IPS-15b (cell line): ENCODE measurements at regions not wholly inside any gene's neighbourhood (a gene's known extent, or its start where the extent isn't known, plus 50 kb on each side); places are given as distances from the start of the nearest gene placed in this dataset.
"Not testable (repeated sequence)": the region's sequence is repeated elsewhere in the genome, so short reads cannot be mapped to it uniquely, and the experiment has no call there.

Experiments
- H3K27me3 ChIP-seq: one replicate; pipeline ENCODE4 v1.6.1; 2013; ENCODE audit warnings: low read length; ENCODE audit not compliant: control insufficient read depth, insufficient read depth
- H3K36me3 ChIP-seq: one replicate; pipeline ENCODE4 v1.6.1; 2013; ENCODE audit warnings: low read length; ENCODE audit not compliant: control insufficient read depth, insufficient read depth
- H3K4me1 ChIP-seq: one replicate; pipeline ENCODE4 v1.6.1; 2013; ENCODE audit warnings: mild to moderate bottlenecking, low read length; ENCODE audit not compliant: control insufficient read depth, insufficient read depth
- H3K4me3 ChIP-seq: one replicate; pipeline ENCODE4 v1.5.1; 2013; ENCODE audit warnings: low read depth, low read length
- H3K9ac ChIP-seq: one replicate; pipeline ENCODE4 v1.6.1; 2013; ENCODE audit warnings: low read depth, mild to moderate bottlenecking, low read length
- H3K9me3 ChIP-seq: one replicate; pipeline ENCODE4 v1.6.1; 2013; ENCODE audit warnings: mild to moderate bottlenecking, low read length; ENCODE audit not compliant: control insufficient read depth, insufficient read depth

DNA sequence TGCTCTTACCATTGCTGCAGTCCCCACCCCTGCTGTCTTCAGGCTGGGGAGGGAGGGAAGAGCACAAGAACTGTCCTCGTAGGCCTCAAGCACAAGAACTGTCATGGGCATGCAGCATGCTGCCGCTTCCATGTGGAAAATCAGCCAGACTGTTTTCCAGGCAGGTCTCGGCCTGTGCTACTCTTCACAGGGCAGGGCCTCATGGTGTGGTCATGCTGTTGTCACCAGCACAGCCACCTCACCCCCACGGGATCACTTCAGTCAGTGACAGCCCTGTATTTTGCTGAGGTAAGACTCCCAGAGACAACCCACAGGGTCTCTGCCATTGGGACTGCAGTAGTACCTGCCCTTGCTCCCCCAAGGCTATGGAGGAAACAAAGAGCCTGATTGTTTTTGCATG, 205.3 kb downstream of the NAP1L3 start:
- Histone ChIP-seq H3K9me3 (no peaks in the 10 kb centered on the region), H3K27me3 (no peaks in the 10 kb centered on the region), H3K9ac (no peak overlapping the region)

DNA sequence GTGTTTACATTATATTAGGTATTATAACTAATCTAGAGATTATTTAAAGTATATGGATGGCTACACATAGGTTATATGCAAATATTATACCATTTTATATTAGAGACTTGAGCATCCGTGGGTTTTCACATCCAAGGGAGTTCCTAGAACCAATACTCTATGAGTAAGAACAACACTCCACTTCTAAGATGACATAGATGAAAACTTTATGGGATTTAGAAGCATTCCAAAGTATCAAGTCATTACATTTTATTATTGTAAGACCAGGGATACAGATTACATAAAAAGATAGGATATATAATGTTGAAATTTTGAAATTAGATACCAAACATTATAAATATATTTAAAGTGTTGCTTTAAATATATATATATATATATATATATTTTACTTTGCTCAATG, 207.0 kb downstream of the NAP1L3 start:
- Histone ChIP-seq H3K36me3 (no peaks in the 10 kb centered on the region), H3K9ac (no peak overlapping the region), H3K9me3 (no peaks in the 10 kb centered on the region), H3K27me3 (no peaks in the 10 kb centered on the region), H3K4me3 (no peak overlapping the region), H3K4me1 (no peaks in the 10 kb centered on the region)

More for the DNA sequence above, 205.3 kb downstream of the NAP1L3 start:
- H3K4me3 ChIP-seq: no peak overlapping the region
- no peaks in the 10 kb centered on the region for H3K4me1 ChIP-seq
- H3K36me3 ChIP-seq: no peaks in the 10 kb centered on the region

DNA sequence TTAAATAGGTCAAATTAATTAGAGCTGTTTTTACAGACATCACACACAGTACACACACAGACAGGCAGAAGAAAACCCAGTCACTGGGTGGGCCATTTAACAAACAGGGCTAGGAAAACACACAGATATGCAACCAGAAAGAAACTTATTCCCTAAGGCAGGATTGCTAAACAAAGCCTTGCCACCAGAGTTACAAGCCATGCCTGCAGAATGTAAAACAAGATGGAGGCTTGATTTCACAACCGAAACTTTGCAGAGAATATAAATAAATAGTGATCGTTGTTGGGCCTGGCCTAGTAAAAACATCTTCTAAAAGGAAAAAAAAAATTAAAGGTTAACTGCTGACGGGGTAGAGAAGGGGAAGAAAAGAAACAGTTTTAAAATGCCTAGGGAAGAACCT, 212.3 kb downstream of the NAP1L3 start:
- Histone ChIP-seq H3K4me3 (no peak overlapping the region), H3K27me3 (no peaks in the 10 kb centered on the region), H3K9me3 (no peaks in the 10 kb centered on the region), H3K9ac (no peak overlapping the region), H3K36me3 (no peaks in the 10 kb centered on the region), H3K4me1 (no peaks in the 10 kb centered on the region)

DNA sequence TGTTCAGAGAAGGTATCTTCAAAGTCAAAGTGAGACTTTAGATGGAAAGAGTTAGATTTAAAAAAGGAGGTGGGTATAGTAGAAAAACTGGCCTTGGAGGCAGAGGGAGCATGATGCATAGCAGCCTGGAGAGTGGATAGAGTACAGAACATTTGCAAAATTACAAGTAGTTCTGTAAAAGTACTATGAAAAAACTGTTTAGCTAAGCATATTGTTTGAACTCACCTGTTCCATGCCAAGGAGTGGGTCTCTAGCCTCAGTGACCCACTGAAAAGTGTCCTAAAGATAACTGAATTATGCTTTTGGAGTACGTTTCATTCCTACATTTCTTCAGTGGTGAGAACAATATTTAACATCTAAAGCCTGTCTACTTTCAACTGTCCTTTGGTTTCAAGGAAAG, 218.9 kb downstream of the NAP1L3 start:
- no peaks in the 10 kb centered on the region for H3K27me3 ChIP-seq
- H3K36me3 ChIP-seq: no peaks in the 10 kb centered on the region

DNA sequence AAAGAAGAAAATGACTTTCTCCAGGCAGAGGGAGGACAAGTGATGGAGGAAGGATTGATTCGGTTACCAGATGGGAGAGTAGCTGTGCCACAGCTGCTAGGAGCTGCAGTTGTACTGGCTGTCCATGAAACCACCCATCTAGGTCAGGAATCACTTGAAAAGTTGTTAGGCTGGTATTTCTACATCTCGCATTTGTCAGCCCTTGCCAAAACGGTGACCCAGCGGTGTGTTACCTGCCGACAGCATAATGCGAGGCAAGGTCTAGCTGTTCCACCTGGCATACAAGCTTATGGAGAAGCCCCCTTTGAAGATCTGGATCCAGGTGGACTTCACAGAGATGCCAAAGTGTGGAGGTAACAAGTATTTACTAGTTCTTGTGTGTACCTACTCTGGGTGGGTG, 238.7 kb downstream of the NAP1L3 start:
- H3K9ac ChIP-seq, H3K9me3 ChIP-seq, H3K4me3 ChIP-seq, H3K27me3 ChIP-seq, H3K36me3 ChIP-seq, H3K4me1 ChIP-seq: not testable (repeated sequence)

More for the DNA sequence above, 218.9 kb downstream of the NAP1L3 start:
- no peaks in the 10 kb centered on the region for H3K4me1 ChIP-seq
- H3K9ac ChIP-seq: no peak overlapping the region
- H3K4me3 ChIP-seq: no peak overlapping the region
- H3K9me3 ChIP-seq: no peaks in the 10 kb centered on the region

DNA sequence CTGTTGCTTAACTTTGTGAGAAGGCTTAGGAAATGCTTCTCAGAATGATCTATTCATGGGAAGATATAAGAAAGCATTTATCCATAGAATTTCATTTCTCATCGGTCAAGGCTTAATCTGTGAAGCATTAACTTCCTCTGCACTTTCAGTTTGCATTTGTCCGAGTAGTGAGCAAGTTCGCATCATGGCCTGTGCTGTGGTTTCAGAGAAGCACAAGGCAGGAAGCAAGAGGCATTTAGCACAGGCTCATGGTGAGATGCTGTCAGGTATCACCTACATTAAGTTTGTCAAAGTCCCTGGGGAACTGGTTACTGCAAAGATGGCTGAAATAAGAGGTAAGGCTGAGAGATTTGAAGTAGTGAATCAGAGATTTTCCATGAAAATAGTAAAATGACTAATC, 244.9 kb downstream of the NAP1L3 start:
- H3K4me1 ChIP-seq: no peaks in the 10 kb centered on the region

DNA sequence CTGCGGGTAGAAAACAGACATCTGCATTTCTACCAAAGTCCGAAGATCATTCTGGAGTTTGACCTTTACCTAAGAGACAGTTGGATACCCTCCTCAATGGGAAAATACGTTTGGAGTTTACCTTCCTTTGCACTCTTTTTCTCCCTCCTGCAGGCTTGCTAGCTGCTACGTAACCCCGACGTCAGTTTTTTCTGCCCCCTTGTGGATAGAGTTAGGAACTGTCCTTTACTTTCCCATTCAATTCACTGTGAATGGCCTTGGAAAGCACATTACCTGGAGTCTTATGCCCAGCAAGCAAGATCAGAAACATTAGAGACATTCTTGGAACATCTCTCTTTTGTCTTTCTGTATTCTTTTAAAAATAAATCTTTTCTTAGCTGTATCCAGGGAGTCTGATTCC, 250.7 kb downstream of the NAP1L3 start:
- Histone ChIP-seq H3K9ac (no peak overlapping the region), H3K9me3 (no peaks in the 10 kb centered on the region), H3K27me3 (no peaks in the 10 kb centered on the region), H3K4me1 (peaks cover 2% of the 10 kb centered on the region), H3K4me3 (no peak overlapping the region), H3K36me3 (no peaks in the 10 kb centered on the region)

More for the DNA sequence above, 244.9 kb downstream of the NAP1L3 start:
- Histone ChIP-seq H3K4me3 (no peak overlapping the region), H3K36me3 (no peaks in the 10 kb centered on the region), H3K9ac (no peak overlapping the region), H3K9me3 (no peaks in the 10 kb centered on the region), H3K27me3 (no peaks in the 10 kb centered on the region)

DNA sequence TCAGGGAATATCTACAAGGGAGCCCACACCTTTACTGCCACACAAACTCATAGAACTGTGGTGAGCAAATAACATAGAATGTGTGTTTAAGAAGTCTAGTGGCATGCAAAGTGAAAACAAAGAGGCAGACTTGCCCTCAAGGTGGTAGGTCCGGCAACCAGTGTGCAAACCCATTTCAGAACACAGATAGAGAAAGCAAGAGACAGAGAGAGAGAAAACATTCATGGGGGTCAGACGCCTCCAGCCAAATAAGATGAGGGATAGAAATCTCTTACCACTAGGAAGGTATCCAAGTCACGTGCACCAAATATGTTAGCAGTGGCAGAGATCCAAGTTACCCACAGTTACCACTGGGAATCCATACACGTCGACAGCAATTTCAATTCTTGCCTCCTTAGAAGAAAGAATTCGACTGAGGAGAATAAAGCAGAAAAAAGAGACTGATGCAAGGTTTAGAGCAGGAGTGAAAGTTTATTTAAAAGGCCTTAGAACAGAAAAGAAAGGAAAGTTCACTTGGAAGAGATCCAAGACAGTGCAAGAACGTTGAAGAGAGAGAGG, 252.8 kb downstream of the NAP1L3 start:
- Histone ChIP-seq H3K27me3 (no peaks in the 10 kb centered on the region), H3K4me3 (no peak overlapping the region), H3K36me3 (no peaks in the 10 kb centered on the region), H3K9me3 (no peaks in the 10 kb centered on the region), H3K9ac (no peak overlapping the region), H3K4me1 (peaks cover 2% of the 10 kb centered on the region)

DNA sequence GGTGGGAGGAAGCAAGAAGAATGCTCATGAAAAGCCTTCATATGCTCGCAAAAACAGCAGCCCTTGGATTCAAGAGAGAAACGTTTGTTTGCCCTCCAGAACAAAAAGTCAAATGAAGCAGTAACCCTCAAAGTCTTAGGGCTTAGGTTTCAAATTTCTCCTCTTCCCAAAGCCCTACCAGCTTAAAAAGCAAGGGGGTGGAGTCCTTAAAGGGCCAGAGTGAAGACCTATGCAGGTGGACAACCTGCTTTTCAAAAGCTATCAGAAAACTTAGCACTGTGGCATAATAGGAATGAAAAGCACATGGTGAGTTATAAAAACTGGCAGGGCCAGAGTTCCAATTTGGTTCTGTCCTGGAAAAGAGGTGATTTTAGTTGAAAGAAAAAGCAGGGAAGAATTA, 253.3 kb downstream of the NAP1L3 start:
- no peaks in the 10 kb centered on the region for H3K9me3 ChIP-seq
- peaks cover 2% of the 10 kb centered on the region for H3K4me1 ChIP-seq
- H3K4me3 ChIP-seq: no peak overlapping the region
- no peaks in the 10 kb centered on the region for H3K27me3 ChIP-seq
- no peak overlapping the region for H3K9ac ChIP-seq
- H3K36me3 ChIP-seq: no peaks in the 10 kb centered on the region

DNA sequence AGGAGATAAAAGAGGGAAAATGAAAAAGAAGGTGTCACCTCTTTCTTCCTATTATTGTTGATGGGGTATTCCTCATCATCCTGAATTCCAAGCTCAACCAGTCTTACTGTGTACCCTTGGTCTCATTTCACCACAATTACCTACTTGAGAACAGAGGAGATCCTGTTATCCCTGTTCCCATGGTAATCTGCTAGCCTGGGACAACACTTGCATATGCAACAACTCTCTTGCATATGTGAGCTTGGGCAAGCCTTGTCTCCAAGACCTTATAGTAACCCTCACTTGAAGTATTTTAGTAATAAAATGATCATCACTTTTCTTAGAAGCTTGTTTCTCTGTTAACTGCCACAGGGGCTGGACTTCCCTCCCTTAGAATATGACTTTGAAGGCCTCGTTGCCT, 253.7 kb downstream of the NAP1L3 start:
- no peaks in the 10 kb centered on the region for H3K9me3 ChIP-seq

DNA sequence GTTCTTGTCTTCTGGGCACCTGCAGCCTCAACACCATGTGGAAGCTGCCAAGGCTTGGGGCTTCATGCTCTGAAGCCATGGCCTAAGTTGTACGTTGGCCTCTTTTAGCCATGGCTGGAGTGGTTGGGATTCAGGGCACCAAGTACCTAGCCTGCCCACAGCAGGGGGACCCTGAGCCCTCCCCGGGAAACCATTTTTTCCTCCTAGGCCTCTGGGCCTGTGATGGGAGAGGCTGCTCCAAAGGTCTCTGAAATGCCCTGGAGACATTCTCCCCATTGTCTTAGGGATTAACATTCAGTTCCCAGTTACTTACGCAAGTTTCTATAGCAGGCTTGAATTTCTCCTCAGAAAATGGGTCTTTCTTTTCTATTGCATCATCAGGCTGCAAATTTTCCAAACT, 269.3 kb downstream of the NAP1L3 start:
- Histone ChIP-seq H3K27me3 (no peaks in the 10 kb centered on the region), H3K9ac (no peak overlapping the region), H3K4me3 (no peak overlapping the region), H3K36me3 (no peaks in the 10 kb centered on the region), H3K4me1 (no peaks in the 10 kb centered on the region), H3K9me3 (peaks cover 10% of the 10 kb centered on the region)

More for the DNA sequence above, 253.7 kb downstream of the NAP1L3 start:
- H3K9ac ChIP-seq: no peak overlapping the region
- no peak overlapping the region for H3K4me3 ChIP-seq
- H3K4me1 ChIP-seq: peaks cover 2% of the 10 kb centered on the region
- H3K27me3 ChIP-seq: no peaks in the 10 kb centered on the region
- H3K36me3 ChIP-seq: no peaks in the 10 kb centered on the region

DNA sequence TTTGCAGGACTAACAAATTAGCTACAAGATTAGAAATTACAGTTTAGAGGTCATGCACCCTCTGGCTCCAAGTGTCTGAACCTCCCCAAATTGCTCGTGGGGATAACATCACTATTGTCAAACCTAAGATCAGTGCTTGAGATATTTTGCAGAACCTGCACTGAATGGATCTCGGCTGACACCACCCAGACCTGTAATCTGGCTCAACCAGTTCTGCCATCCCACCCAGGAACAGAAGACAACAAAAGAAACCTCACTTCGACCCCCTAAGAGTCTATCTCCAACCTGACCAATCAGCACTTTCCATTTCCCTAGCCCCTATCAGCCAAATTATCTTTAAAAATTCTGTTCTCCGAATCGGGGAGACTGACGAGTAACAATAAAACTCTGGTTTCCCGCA, 318.7 kb downstream of the NAP1L3 start:
- Histone ChIP-seq H3K4me1 (peaks cover 10% of the 10 kb centered on the region), H3K4me3 (no peak overlapping the region), H3K9me3 (no peaks in the 10 kb centered on the region), H3K9ac (no peak overlapping the region), H3K36me3 (no peaks in the 10 kb centered on the region), H3K27me3 (no peaks in the 10 kb centered on the region)
